IPS-20b (cell line): ENCODE measurements at regions not wholly inside any gene's neighbourhood (a gene's known extent, or its start where the extent isn't known, plus 50 kb on each side); places are given as distances from the start of the nearest gene placed in this dataset.

Experiments used
- H3K27ac ChIP-seq: one replicate; pipeline ENCODE4 v1.5.1; 2013; ENCODE audit warnings: low read length
- H3K27me3 ChIP-seq: 2 replicates; pipeline ENCODE4 v1.6.1; 2013; ENCODE audit warnings: mild to moderate bottlenecking, low read length, inconsistent platforms; ENCODE audit not compliant: insufficient read depth
- H3K36me3 ChIP-seq: 2 replicates; pipeline ENCODE4 v1.6.1; 2013; ENCODE audit warnings: low read depth, mild to moderate bottlenecking, inconsistent platforms, low read length, moderate library complexity; ENCODE audit not compliant: insufficient read depth
- H3K4me1 ChIP-seq: 2 replicates; pipeline ENCODE4 v1.6.1; 2013; ENCODE audit warnings: mild to moderate bottlenecking, control low read depth, inconsistent platforms, low read length, moderate library complexity; ENCODE audit not compliant: insufficient read depth
- H3K4me3 ChIP-seq: 2 replicates; pipeline ENCODE4 v1.5.1; 2013; ENCODE audit warnings: mild to moderate bottlenecking, low read length, inconsistent platforms
- H3K9ac ChIP-seq: 2 replicates; pipeline ENCODE4 v1.6.1; 2013; ENCODE audit warnings: low read depth, mild to moderate bottlenecking, inconsistent platforms, low read length, moderate library complexity
- H3K9me3 ChIP-seq: 2 replicates; pipeline ENCODE4 v1.6.1; 2013; ENCODE audit warnings: mild to moderate bottlenecking, low read depth, low read length, inconsistent platforms; ENCODE audit not compliant: insufficient read depth

- no peak overlapping the region for H3K4me3 ChIP-seq
- no peaks in the 10 kb centered on the region for H3K4me1 ChIP-seq
- H3K9me3 ChIP-seq, result no peaks in the 10 kb centered on the region
- no peaks in the 10 kb centered on the region for H3K36me3 ChIP-seq
- H3K27me3 ChIP-seq, result no peaks in the 10 kb centered on the region
- no peak overlapping the region for H3K27ac ChIP-seq
- H3K9ac ChIP-seq, result no peak overlapping the region
These were observed 79.7 kb upstream of the BMPER start for GRCh38 chr7:33825644-33826043.

GRCh38 chr7:33829536-33829935 is 75.8 kb upstream of the BMPER start:
- no peaks in the 10 kb centered on the region for H3K9me3 ChIP-seq
- no peaks in the 10 kb centered on the region for H3K4me1 ChIP-seq
- no peaks in the 10 kb centered on the region for H3K36me3 ChIP-seq
- H3K27me3 ChIP-seq, result no peaks in the 10 kb centered on the region
- H3K27ac ChIP-seq, result no peak overlapping the region
- no peak overlapping the region for H3K9ac ChIP-seq
- no peak overlapping the region for H3K4me3 ChIP-seq

- Histone ChIP-seq H3K4me3 (no peak overlapping the region), H3K4me1 (no peaks in the 10 kb centered on the region), H3K27ac (no peak overlapping the region), H3K9me3 (no peaks in the 10 kb centered on the region), H3K27me3 (no peaks in the 10 kb centered on the region), H3K36me3 (no peaks in the 10 kb centered on the region), H3K9ac (no peak overlapping the region)
These were observed 73.8 kb upstream of the BMPER start for GRCh38 chr7:33831389-33832141.

- no peak overlapping the region for H3K4me3 ChIP-seq
- H3K36me3 ChIP-seq, result no peaks in the 10 kb centered on the region
- H3K27ac ChIP-seq, result no peak overlapping the region
- no peak overlapping the region for H3K9ac ChIP-seq
- no peaks in the 10 kb centered on the region for H3K27me3 ChIP-seq
- H3K4me1 ChIP-seq, result no peaks in the 10 kb centered on the region
- H3K9me3 ChIP-seq, result no peaks in the 10 kb centered on the region
These were observed 73.0 kb upstream of the BMPER start for GRCh38 chr7:33832271-33832721.

DNA sequence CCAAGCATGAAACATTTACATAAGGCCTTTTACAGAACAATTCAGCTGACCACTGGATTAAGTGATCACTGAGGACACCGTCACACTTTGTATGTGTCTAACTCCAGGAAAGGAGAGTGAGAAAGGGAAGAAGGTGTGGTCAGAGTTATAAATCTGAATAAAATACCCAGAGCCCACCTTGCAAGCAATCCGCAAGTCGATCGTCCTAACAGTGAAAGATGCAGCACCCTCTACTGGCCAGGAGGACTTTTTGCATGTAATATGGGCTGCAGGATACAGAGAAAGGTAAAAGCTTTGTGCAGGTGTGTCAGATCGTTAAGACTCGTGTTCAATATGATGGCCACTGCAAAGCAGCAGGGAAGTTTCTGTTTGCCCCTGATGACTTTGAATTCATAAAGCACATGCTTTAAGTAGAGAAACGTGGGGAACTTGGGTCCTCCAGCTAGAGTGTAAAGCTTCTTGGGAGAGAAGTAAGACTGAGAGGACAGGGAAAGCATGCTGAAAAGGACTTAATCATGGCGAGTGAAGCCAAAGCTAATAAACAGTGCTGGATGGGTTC is 68.5 kb upstream of the BMPER start:
- no peaks in the 10 kb centered on the region for H3K36me3 ChIP-seq
- H3K27me3 ChIP-seq, result no peaks in the 10 kb centered on the region
- no peaks in the 10 kb centered on the region for H3K9me3 ChIP-seq
- no peak overlapping the region for H3K4me3 ChIP-seq
- H3K9ac ChIP-seq, result no peak overlapping the region
- H3K27ac ChIP-seq, result no peak overlapping the region
- H3K4me1 ChIP-seq, result no peaks in the 10 kb centered on the region

GRCh38 chr7:33837356-33837851 is 67.9 kb upstream of the BMPER start:
- no peak overlapping the region for H3K27ac ChIP-seq
- no peaks in the 10 kb centered on the region for H3K36me3 ChIP-seq
- no peak overlapping the region for H3K4me3 ChIP-seq
- no peaks in the 10 kb centered on the region for H3K4me1 ChIP-seq
- no peak overlapping the region for H3K9ac ChIP-seq
- no peaks in the 10 kb centered on the region for H3K27me3 ChIP-seq
- H3K9me3 ChIP-seq, result no peaks in the 10 kb centered on the region

DNA sequence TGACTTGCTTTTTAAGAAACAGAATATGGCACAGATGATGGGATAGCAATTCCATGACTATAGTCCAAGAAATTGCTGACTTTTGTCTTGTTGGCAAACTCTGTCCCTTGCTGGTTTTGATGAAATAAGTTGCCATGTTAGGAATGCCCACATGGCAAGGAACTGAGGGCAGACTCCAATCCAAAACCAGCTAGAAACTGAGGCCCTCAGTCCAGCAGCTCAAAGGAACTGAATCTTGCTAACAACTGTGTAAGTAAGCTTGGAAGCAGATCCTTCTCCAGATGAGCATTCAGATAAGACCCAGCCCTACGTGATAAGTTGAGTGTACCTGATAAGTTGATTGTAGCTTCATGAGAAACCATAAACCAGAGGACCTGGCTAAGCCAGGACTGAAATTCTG is 64.3 kb upstream of the BMPER start:
- H3K9ac ChIP-seq, result no peak overlapping the region
- no peak overlapping the region for H3K27ac ChIP-seq
- no peaks in the 10 kb centered on the region for H3K36me3 ChIP-seq
- H3K4me1 ChIP-seq, result no peaks in the 10 kb centered on the region
- no peaks in the 10 kb centered on the region; the same call in 1 of the 2 replicates for H3K9me3 ChIP-seq
- H3K4me3 ChIP-seq, result no peak overlapping the region
- no peaks in the 10 kb centered on the region for H3K27me3 ChIP-seq

GRCh38 chr7:33841705-33842129 is 63.6 kb upstream of the BMPER start:
- H3K9ac ChIP-seq, result no peak overlapping the region
- H3K27ac ChIP-seq, result no peak overlapping the region
- H3K4me1 ChIP-seq, result no peaks in the 10 kb centered on the region
- H3K27me3 ChIP-seq, result no peaks in the 10 kb centered on the region
- H3K4me3 ChIP-seq, result no peak overlapping the region
- H3K36me3 ChIP-seq, result no peaks in the 10 kb centered on the region
- no peaks in the 10 kb centered on the region; the same call in 1 of the 2 replicates for H3K9me3 ChIP-seq

GRCh38 chr7:33842150-33842549 is 63.2 kb upstream of the BMPER start:
- Histone ChIP-seq H3K36me3 (no peaks in the 10 kb centered on the region), H3K27me3 (no peaks in the 10 kb centered on the region), H3K4me3 (no peak overlapping the region), H3K9ac (no peak overlapping the region), H3K4me1 (no peaks in the 10 kb centered on the region), H3K27ac (no peak overlapping the region), H3K9me3 (no peaks in the 10 kb centered on the region; the same call in 1 of the 2 replicates)

DNA sequence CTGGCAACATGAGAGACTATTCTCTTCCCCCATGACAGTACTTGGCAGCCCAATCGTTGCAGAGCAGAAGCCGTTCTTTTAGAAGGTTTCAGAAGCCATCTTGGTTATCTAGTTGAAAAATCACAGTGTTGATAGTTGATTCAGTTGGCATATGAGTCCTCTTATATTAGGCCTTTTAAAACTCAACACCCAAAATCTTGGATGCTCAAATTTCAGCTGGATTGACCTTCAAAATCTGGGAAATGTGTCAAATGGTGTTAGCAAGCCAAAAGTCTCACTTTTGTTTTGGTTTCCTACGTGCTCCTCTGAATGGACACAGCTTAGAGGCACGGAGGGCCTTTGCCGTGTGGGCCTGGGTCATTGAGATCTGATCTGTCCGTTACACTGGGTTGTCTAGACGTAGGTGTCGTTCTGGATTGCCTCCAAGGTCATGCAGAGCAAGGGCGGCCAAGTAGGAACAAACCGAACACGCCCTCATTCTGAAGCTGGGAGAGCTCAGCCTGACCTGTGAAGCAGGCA is 59.3 kb upstream of the BMPER start:
- Histone ChIP-seq H3K4me1 (no peaks in the 10 kb centered on the region), H3K9me3 (no peaks in the 10 kb centered on the region; the same call in 1 of the 2 replicates), H3K27me3 (no peaks in the 10 kb centered on the region), H3K36me3 (no peaks in the 10 kb centered on the region), H3K9ac (no peak overlapping the region), H3K27ac (no peak overlapping the region), H3K4me3 (no peak overlapping the region)

- H3K27me3 ChIP-seq, result no peaks in the 10 kb centered on the region
- H3K4me3 ChIP-seq, result no peak overlapping the region
- no peak overlapping the region for H3K9ac ChIP-seq
- H3K9me3 ChIP-seq, result no peaks in the 10 kb centered on the region
- no peaks in the 10 kb centered on the region for H3K36me3 ChIP-seq
- no peaks in the 10 kb centered on the region for H3K4me1 ChIP-seq
- H3K27ac ChIP-seq, result no peak overlapping the region
These were observed 56.3 kb upstream of the BMPER start for GRCh38 chr7:33849004-33849403.
